ENCODE measurements at regions not wholly inside any gene's neighbourhood (a gene's known extent, or its start where the extent isn't known, plus 50 kb on each side); places are given as distances from the start of the nearest gene placed in this dataset.

DNA sequence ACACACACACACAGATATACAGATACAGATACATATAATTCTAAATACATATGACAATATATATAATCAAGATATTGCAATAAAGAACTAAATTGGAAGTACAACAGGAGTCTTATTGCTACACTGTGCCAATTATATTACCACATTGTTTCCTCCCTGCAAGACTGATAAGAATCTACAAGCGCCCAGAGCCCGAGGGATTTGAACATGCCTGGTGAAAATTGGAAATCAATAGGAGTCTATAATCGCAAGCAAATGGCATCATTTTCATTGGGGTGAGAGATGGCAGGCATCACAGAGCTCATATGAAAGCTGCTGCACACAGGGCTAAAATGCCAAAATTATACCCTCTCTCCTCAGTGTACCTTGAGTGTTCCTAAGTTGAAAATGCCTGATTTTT lies 152.9 kb upstream of the PTBP2 start:
- Histone ChIP-seq H3K9ac (ENCODE audit: control insufficient read depth, extremely low read depth, insufficient read depth, low read length) (no peak overlapping the region), H3K79me2 (ENCODE audit: control insufficient read depth, insufficient read depth, low read length) (no peaks in the 10 kb centered on the region), H4K20me1 (ENCODE audit: control insufficient read depth, extremely low read depth, insufficient read depth, low read length) (no peaks in the 10 kb centered on the region), H3K27ac (ENCODE audit: control insufficient read depth, insufficient read depth, low read length) (no peak overlapping the region), H3K9me3 (ENCODE audit: control insufficient read depth, low read depth, low read length) (no peaks in the 10 kb centered on the region), H3K27me3 (ENCODE audit: control insufficient read depth, extremely low read depth, insufficient read depth, low read length) (no peaks in the 10 kb centered on the region), H3K4me2 (ENCODE audit: control insufficient read depth, extremely low read depth, insufficient read depth, low read depth, low read length) (no peak overlapping the region), H3K36me3 (ENCODE audit: control insufficient read depth in 2 of 2, extremely low read depth in 1 of 2, insufficient read depth in 2 of 2, low read length in 2 of 2) (no peaks in the 10 kb centered on the region), H2AFZ (ENCODE audit: control insufficient read depth, low read length) (no peak overlapping the region), H3K4me1 (ENCODE audit: control insufficient read depth, extremely low read depth, insufficient read depth, low read length) (no peaks in the 10 kb centered on the region), H3K4me3 (ENCODE audit: control insufficient read depth in 2 of 3, extremely low read depth in 1 of 3, insufficient read depth in 2 of 3, low read depth in 1 of 3, low read length in 3 of 3) (no peak overlapping the region), H3K9me1 (ENCODE audit: control insufficient read depth, extremely low read depth, insufficient read depth, low read length) (no peaks in the 10 kb centered on the region)
- dilution Hi-C loops (cut with MboI; ENCODE audit: extremely low pct_ligation_motif_present, low sequenced_read_pairs) = no loop called here
- FAIRE-seq (no peak), DNase-seq (ENCODE audit: low read depth, low spot score) (no peak)
- TF ChIP-seq, protein P1, sequence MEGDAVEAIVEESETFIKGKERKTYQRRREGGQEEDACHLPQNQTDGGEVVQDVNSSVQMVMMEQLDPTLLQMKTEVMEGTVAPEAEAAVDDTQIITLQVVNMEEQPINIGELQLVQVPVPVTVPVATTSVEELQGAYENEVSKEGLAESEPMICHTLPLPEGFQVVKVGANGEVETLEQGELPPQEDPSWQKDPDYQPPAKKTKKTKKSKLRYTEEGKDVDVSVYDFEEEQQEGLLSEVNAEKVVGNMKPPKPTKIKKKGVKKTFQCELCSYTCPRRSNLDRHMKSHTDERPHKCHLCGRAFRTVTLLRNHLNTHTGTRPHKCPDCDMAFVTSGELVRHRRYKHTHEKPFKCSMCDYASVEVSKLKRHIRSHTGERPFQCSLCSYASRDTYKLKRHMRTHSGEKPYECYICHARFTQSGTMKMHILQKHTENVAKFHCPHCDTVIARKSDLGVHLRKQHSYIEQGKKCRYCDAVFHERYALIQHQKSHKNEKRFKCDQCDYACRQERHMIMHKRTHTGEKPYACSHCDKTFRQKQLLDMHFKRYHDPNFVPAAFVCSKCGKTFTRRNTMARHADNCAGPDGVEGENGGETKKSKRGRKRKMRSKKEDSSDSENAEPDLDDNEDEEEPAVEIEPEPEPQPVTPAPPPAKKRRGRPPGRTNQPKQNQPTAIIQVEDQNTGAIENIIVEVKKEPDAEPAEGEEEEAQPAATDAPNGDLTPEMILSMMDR (optimal IDR thresholded peaks at IDR 0.05 in 1 of 3, IDR thresholded peaks at IDR 0.05 in 1 of 3, conservative IDR thresholded peaks at IDR 0.05 in 1 of 3; ENCODE audit: extremely low read depth in 1 of 3, insufficient read depth in 2 of 3, low read length in 3 of 3) = no peak
- TF ChIP-seq EZH2 (IDR thresholded peaks at IDR 0.05; ENCODE audit: low read length) = no peak

DNA sequence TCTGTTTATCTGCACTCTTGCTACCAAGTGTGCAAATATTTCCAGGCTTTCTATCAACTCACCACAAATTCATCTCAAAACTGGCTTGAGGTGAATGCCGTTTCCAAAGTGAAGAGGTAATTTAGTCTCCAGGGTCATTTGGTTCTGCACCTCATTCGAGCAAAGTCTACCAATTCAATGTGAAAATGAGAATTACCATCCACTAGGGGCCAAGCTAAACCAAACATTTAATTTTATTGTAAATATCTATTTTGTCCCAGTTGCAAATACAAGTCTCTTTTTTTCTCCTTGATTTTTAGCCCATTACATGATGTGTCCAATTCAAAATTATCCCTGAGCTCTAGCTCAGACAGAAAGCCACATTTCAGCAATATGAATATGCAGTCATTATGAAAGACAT lies 152.3 kb upstream of the PTBP2 start:
- Histone ChIP-seq H2AFZ (ENCODE audit: control insufficient read depth, low read length) (no peak overlapping the region), H3K9me3 (ENCODE audit: control insufficient read depth, low read depth, low read length) (no peaks in the 10 kb centered on the region), H3K9me1 (ENCODE audit: control insufficient read depth, extremely low read depth, insufficient read depth, low read length) (no peaks in the 10 kb centered on the region), H3K27me3 (ENCODE audit: control insufficient read depth, extremely low read depth, insufficient read depth, low read length) (no peaks in the 10 kb centered on the region), H3K36me3 (ENCODE audit: control insufficient read depth in 2 of 2, extremely low read depth in 1 of 2, insufficient read depth in 2 of 2, low read length in 2 of 2) (no peaks in the 10 kb centered on the region), H3K27ac (ENCODE audit: control insufficient read depth, insufficient read depth, low read length) (no peak overlapping the region), H3K9ac (ENCODE audit: control insufficient read depth, extremely low read depth, insufficient read depth, low read length) (no peak overlapping the region), H3K4me3 (ENCODE audit: control insufficient read depth in 2 of 3, extremely low read depth in 1 of 3, insufficient read depth in 2 of 3, low read depth in 1 of 3, low read length in 3 of 3) (no peak overlapping the region), H3K4me2 (ENCODE audit: control insufficient read depth, extremely low read depth, insufficient read depth, low read depth, low read length) (no peak overlapping the region), H4K20me1 (ENCODE audit: control insufficient read depth, extremely low read depth, insufficient read depth, low read length) (no peaks in the 10 kb centered on the region), H3K4me1 (ENCODE audit: control insufficient read depth, extremely low read depth, insufficient read depth, low read length) (no peaks in the 10 kb centered on the region), H3K79me2 (ENCODE audit: control insufficient read depth, insufficient read depth, low read length) (no peaks in the 10 kb centered on the region)
- no peak for DNase-seq (ENCODE audit: low read depth, low spot score)
- no peak for FAIRE-seq
- TF ChIP-seq, protein P1 (optimal IDR thresholded peaks at IDR 0.05 in 1 of 3, IDR thresholded peaks at IDR 0.05 in 1 of 3, conservative IDR thresholded peaks at IDR 0.05 in 1 of 3; ENCODE audit: extremely low read depth in 1 of 3, insufficient read depth in 2 of 3, low read length in 3 of 3) = no peak
- TF ChIP-seq EZH2 (IDR thresholded peaks at IDR 0.05; ENCODE audit: low read length) = no peak
- dilution Hi-C loops (cut with MboI; ENCODE audit: extremely low pct_ligation_motif_present, low sequenced_read_pairs) = no loop called here

All from keratinocyte (primary cell).